ENCODE measurements at regions not wholly inside any gene's neighbourhood (a gene's known extent, or its start where the extent isn't known, plus 50 kb on each side); places are given as distances from the start of the nearest gene placed in this dataset.

DNA sequence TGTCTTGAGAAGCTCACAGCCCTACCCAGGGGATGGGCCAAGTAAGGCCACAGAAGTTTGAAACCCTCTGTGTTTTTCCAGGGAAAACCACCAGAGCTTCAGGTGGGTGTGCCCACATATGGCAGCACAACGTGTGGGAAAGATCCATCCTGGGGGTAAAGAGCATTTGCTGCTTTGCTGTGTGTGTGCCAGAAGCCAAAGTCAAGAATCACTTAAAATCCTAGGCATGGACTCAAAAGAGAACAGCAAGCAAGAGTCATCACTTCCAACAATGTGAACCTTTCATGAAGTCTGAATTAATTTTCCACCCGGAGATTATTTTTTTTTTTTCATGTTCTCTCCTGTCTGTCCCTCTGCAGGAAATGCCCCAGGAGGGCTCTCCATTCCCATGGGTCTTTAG is 308.2 kb upstream of the SGK1 start:
- TF ChIP-seq, protein P1, sequence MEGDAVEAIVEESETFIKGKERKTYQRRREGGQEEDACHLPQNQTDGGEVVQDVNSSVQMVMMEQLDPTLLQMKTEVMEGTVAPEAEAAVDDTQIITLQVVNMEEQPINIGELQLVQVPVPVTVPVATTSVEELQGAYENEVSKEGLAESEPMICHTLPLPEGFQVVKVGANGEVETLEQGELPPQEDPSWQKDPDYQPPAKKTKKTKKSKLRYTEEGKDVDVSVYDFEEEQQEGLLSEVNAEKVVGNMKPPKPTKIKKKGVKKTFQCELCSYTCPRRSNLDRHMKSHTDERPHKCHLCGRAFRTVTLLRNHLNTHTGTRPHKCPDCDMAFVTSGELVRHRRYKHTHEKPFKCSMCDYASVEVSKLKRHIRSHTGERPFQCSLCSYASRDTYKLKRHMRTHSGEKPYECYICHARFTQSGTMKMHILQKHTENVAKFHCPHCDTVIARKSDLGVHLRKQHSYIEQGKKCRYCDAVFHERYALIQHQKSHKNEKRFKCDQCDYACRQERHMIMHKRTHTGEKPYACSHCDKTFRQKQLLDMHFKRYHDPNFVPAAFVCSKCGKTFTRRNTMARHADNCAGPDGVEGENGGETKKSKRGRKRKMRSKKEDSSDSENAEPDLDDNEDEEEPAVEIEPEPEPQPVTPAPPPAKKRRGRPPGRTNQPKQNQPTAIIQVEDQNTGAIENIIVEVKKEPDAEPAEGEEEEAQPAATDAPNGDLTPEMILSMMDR (IDR thresholded peaks at IDR 0.05 in 8 of 11, conservative IDR thresholded peaks at IDR 0.05 in 3 of 11) = no peak
- TF ChIP-seq POLR2A (IDR thresholded peaks at IDR 0.05) = no peak

Data from spleen (tissue), 7 donors.